Stimulated activated naive B cell treated with anti-CD40 and anti-IgM and Interleukin-4, amounts not matched to agents 10 μg/mL and 1 μg/mL and 100 μg/mL, for 72 hours (primary cell): ENCODE measurements at regions not wholly inside any gene's neighbourhood (a gene's known extent, or its start where the extent isn't known, plus 50 kb on each side); places are given as distances from the start of the nearest gene placed in this dataset.

ENCODE experiments used
- ATAC-seq, 2 donors: fragments of 150-1000 bp; cut with Tn5 transposase; replicated peaks; 2 replicates each; pipeline ENCODE4 v1.10.0; 2021; ENCODE audit warnings: moderate library complexity in 1 of 2
- DNase-seq: peaks from one replicate; pipeline ENCODE4 v3.0.0; 2021
- H3K27ac Mint-ChIP-seq: one replicate; pipeline ENCODE4 v1.8.0; 2022; ENCODE audit warnings: mild to moderate bottlenecking, mixed read lengths
- H3K27me3 Mint-ChIP-seq, 2 donors: one replicate each; pipeline ENCODE4 v1.8.0; 2022; ENCODE audit warnings: mixed read lengths in 2 of 2
- H3K36me3 Mint-ChIP-seq, 2 donors: one replicate each; pipeline ENCODE4 v1.8.0; 2022; ENCODE audit warnings: mixed read lengths in 2 of 2, mild to moderate bottlenecking in 1 of 2
- H3K4me1 Mint-ChIP-seq, 2 donors: one replicate each; pipeline ENCODE4 v1.8.0; 2022; ENCODE audit warnings: mixed read lengths in 2 of 2, mild to moderate bottlenecking in 1 of 2
- H3K4me3 Mint-ChIP-seq, 2 donors: one replicate each; pipeline ENCODE4 v1.8.0; 2022; ENCODE audit warnings: mild to moderate bottlenecking in 2 of 2, mixed read lengths in 2 of 2, moderate library complexity in 1 of 2
- H3K9me3 Mint-ChIP-seq, 2 donors: one replicate each; pipeline ENCODE4 v1.8.0; 2022; ENCODE audit warnings: mixed read lengths in 2 of 2, mild to moderate bottlenecking in 1 of 2

DNA sequence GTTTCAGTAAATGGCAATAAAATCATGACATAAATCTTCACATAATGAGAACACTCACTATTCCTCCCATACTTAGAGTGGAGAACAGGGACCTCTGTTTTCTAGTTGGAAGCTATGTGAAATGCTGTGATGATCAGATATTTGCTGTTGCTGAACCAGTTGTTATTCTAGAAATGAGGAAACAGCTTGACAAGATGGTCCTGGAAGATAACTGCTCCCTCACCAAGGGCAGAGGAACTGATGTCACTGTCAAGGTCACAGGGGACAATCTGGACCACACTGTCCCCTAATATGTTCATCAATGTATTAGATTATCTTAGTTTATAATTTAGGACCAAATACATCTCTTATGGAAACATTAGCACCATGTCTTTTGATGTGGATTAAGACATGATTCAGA is 1173.3 kb downstream of the PCDH17 start:
- H3K27ac Mint-ChIP-seq = no peak overlapping the region
- H3K9me3 Mint-ChIP-seq = peaks cover 3 to 4% of the 10 kb centered on the region in 2 donors
- no peaks in the 10 kb centered on the region for H3K4me1 Mint-ChIP-seq
- H3K36me3 Mint-ChIP-seq = no peaks in the 10 kb centered on the region
- H3K4me3 Mint-ChIP-seq = no peak overlapping the region
- no peaks in the 10 kb centered on the region for H3K27me3 Mint-ChIP-seq
- DNase-seq = no peak
- no peak for ATAC-seq

DNA sequence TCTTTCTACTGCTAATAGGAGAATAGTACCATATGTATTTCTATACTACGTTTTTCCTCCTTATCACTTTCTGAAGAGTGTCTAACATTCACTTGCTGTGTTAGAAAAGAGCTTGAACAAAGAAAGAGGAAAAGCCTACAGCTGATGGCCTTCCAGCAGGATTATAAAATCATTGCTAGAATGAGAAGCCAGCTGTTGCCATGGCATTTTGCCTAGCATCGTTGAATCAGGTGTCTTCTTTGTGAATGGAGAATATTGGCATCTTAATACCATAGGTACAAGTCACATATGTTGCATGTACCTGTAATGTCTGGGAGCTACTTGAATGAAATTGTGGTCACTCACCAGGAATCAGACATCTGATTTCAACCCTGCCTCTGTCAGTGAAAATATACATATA is 1174.9 kb downstream of the PCDH17 start:
- Mint-ChIP-seq H3K4me1 (no peaks in the 10 kb centered on the region), H3K27ac (no peak overlapping the region), H3K27me3 (no peaks in the 10 kb centered on the region), H3K36me3 (no peaks in the 10 kb centered on the region), H3K4me3 (no peak overlapping the region), H3K9me3 (peaks cover 2 to 5% of the 10 kb centered on the region in 2 donors)
- no peak for DNase-seq
- ATAC-seq = no peak

DNA sequence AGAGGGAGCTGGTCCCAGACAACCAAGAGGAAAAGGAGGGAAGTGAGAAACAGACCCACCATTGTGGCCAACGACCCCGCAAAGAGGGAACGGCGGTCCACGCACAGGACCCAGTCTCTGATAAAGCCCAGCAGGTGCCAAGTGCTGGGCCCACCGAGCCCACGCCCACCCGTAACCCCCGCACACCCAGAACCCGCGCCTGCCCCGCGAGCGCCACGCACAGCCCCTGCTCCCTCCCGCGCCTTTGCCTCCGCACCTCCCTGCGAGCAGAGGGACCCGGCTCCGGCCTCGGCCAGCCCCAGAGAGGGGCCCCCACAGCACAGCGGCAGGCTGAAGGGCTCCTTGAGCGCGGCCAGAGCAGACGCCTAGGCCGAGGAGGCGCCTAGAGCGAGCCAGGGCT is 1192.2 kb downstream of the PCDH17 start:
- peaks cover 0 to 8% of the 10 kb centered on the region in 2 donors for H3K9me3 Mint-ChIP-seq
- no peaks in the 10 kb centered on the region for H3K4me1 Mint-ChIP-seq
- H3K36me3 Mint-ChIP-seq = no peaks in the 10 kb centered on the region
- ATAC-seq (no peak), DNase-seq (no peak)
- no peaks in the 10 kb centered on the region for H3K27me3 Mint-ChIP-seq
- no peak overlapping the region for H3K4me3 Mint-ChIP-seq
- no peak overlapping the region for H3K27ac Mint-ChIP-seq

DNA sequence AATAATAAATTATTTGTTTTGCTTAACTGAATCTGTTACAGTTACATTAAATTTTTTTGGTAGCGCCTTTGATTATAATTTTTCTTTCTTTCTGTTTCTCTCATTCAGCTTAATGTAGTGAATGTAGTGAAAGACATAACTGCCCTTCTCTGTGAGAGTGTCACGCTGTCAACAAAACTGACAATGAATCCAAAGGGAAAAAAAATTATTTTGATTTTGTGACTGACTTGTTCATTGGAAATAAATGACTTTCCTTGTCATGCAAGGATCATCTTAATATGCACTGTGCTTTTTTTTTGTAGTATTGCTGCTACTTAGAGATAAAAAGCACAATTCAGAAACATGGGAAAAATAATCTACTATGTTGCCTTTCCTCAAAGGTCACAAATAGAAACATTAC is 1196.4 kb downstream of the PCDH17 start:
- H3K36me3 Mint-ChIP-seq = no peaks in the 10 kb centered on the region
- DNase-seq (no peak), ATAC-seq (no peak)
- no peaks in the 10 kb centered on the region for H3K27me3 Mint-ChIP-seq
- no peak overlapping the region for H3K27ac Mint-ChIP-seq
- peaks cover 0 to 4% of the 10 kb centered on the region in 2 donors for H3K9me3 Mint-ChIP-seq
- no peak overlapping the region for H3K4me3 Mint-ChIP-seq
- no peaks in the 10 kb centered on the region for H3K4me1 Mint-ChIP-seq

- no peaks in the 10 kb centered on the region for H3K36me3 Mint-ChIP-seq
- H3K27me3 Mint-ChIP-seq = no peaks in the 10 kb centered on the region
- ATAC-seq = no peak
- no peak for DNase-seq
- no peaks in the 10 kb centered on the region for H3K4me1 Mint-ChIP-seq
- H3K27ac Mint-ChIP-seq = no peak overlapping the region
- H3K4me3 Mint-ChIP-seq = no peak overlapping the region
- H3K9me3 Mint-ChIP-seq = peaks cover 0 to 4% of the 10 kb centered on the region in 2 donors
These were observed 1199.3 kb downstream of the PCDH17 start for GRCh38 chr13:58830841-58831240.

DNA sequence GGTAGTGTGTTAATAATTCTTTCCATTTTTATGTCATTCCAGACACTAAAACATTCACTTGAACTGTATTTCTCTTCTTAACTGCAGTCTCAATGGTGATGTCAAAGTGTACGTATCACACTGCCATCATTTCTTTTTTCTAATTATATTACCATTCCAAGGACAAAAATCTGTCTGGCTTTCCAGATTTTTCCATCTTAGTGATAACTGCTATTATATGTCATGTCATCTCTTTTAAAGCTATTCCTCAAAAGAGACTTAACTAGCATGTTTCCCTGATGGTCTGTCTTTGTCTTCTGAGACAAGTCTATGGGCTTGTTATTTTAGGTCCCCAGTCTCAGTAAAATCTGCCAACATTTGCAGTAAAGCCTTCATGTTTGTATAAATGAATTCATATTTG is 1207.1 kb downstream of the PCDH17 start:
- Mint-ChIP-seq H3K27me3 (no peaks in the 10 kb centered on the region), H3K9me3 (peaks cover 0 to 3% of the 10 kb centered on the region in 2 donors), H3K27ac (no peak overlapping the region), H3K4me3 (no peak overlapping the region), H3K4me1 (no peaks in the 10 kb centered on the region), H3K36me3 (no peaks in the 10 kb centered on the region)
- ATAC-seq (no peak), DNase-seq (no peak)

GRCh38 chr13:58843071-58843470 is 1211.5 kb downstream of the PCDH17 start:
- ATAC-seq (no peak), DNase-seq (no peak)
- no peak overlapping the region for H3K27ac Mint-ChIP-seq
- H3K27me3 Mint-ChIP-seq = no peaks in the 10 kb centered on the region
- peaks cover 11 to 13% of the 10 kb centered on the region in 2 donors for H3K9me3 Mint-ChIP-seq
- no peaks in the 10 kb centered on the region for H3K36me3 Mint-ChIP-seq
- no peak overlapping the region for H3K4me3 Mint-ChIP-seq
- H3K4me1 Mint-ChIP-seq = no peaks in the 10 kb centered on the region

GRCh38 chr13:58843567-58843966 is 1212.0 kb downstream of the PCDH17 start:
- no peak overlapping the region for H3K4me3 Mint-ChIP-seq
- H3K36me3 Mint-ChIP-seq = no peaks in the 10 kb centered on the region
- no peaks in the 10 kb centered on the region for H3K4me1 Mint-ChIP-seq
- no peak overlapping the region for H3K27ac Mint-ChIP-seq
- no peak for DNase-seq
- ATAC-seq = no peak
- no peaks in the 10 kb centered on the region for H3K27me3 Mint-ChIP-seq
- peaks cover 11 to 13% of the 10 kb centered on the region in 2 donors for H3K9me3 Mint-ChIP-seq

DNA sequence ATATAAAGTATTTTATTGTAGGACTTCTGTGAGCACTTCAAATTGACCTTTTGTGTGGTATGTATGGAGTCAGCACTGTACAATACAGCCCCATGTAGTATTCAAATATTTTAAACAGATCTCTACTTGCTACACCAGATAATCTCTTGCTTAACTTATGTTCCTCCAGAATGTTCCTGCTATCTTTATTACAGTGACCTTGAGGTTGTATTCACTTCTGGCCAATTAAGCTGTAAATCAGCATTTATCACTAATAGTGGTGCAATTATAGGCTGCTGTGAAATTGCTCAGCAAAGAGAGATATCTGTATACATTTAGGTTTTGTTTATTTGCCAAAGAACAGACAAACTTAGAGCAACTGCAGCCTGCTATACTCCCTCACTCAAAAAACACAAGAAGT is 1218.6 kb downstream of the PCDH17 start:
- H3K27me3 Mint-ChIP-seq = no peaks in the 10 kb centered on the region

DNA sequence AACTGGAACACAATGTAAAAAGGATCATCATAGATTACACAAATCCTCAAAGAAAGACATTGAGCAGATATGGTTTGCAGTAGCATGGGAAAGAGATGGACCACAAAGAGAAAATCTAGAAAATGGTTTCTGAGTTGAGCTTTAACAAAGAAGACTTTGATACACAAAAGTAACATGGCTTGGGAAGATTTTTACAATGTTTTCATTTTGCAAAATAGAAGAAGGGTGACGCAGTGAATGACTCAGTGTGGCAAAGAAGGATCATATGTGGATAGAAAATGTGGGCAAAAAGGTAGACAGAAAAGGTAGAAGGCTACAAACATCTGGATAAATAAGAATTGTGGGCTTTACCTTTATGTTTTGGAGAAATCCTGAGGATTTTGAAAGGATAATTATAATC is 1220.5 kb downstream of the PCDH17 start:
- Mint-ChIP-seq H3K27ac (no peak overlapping the region), H3K27me3 (no peaks in the 10 kb centered on the region), H3K4me1 (no peaks in the 10 kb centered on the region), H3K4me3 (no peak overlapping the region), H3K9me3 (no peaks in the 10 kb centered on the region), H3K36me3 (no peaks in the 10 kb centered on the region)
- ATAC-seq (no peak), DNase-seq (no peak)

More for the DNA sequence above, 1218.6 kb downstream of the PCDH17 start:
- Mint-ChIP-seq H3K4me1 (no peaks in the 10 kb centered on the region), H3K36me3 (no peaks in the 10 kb centered on the region), H3K4me3 (no peak overlapping the region), H3K9me3 (peaks cover 0 to 4% of the 10 kb centered on the region in 2 donors), H3K27ac (no peak overlapping the region)
- DNase-seq (no peak), ATAC-seq (no peak)

DNA sequence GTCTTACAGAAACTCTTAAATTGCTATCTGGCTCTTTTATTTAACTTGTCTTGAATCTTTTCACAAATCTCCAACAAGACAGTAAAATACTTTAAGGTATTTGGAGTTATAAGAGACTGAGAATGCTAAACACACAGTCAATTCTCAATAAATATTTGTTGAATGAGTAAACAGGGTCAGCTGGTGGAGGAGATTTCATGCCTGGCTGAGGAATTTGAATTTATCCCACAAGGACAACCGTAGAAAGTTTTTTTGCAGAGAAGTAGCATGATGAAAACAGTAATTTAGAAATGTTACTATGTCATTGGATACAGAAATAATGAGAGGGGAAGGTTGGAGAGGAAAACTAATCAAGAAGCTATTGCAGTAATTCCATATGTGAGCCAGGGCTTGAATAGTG is 1223.7 kb downstream of the PCDH17 start:
- H3K4me1 Mint-ChIP-seq = no peaks in the 10 kb centered on the region
- H3K27ac Mint-ChIP-seq = no peak overlapping the region
- ATAC-seq = no peak
- H3K36me3 Mint-ChIP-seq = no peaks in the 10 kb centered on the region
- no peak for DNase-seq
- no peak overlapping the region for H3K4me3 Mint-ChIP-seq
- H3K9me3 Mint-ChIP-seq = peaks cover 0 to 5% of the 10 kb centered on the region in 2 donors
- H3K27me3 Mint-ChIP-seq = no peaks in the 10 kb centered on the region

DNA sequence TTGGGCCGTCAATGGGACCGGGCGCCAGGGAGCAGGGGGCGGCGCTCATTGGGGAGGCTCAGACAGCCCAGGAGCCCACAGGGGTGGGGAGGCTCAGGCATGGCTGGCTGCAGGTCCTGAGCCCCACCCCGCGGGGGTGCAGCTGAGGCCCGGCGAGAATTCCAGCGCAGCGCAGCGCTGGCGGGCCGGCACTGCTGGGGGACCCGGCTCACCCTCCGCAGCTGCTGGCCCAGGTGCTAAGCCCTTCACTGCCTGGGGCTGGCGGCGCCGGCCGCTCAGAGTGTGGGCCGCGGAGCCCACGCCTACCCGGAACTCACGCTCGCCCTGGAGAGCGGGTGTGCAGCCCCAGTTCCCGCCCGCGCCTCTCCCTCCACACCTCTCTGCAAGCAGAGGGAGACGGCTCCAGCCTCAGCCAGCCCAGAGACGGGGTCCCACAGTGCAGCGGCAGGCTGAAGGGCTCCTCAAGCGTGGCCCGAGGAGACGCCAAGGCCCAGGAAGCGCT is 1227.4 kb downstream of the PCDH17 start:
- H3K27me3 Mint-ChIP-seq = no peaks in the 10 kb centered on the region
- H3K9me3 Mint-ChIP-seq = peaks cover 0 to 6% of the 10 kb centered on the region in 2 donors
- ATAC-seq (no peak), DNase-seq (no peak)
- H3K4me1 Mint-ChIP-seq = no peaks in the 10 kb centered on the region
- no peaks in the 10 kb centered on the region for H3K36me3 Mint-ChIP-seq
- H3K27ac Mint-ChIP-seq = no peak overlapping the region
- H3K4me3 Mint-ChIP-seq = no peak overlapping the region

- ATAC-seq (no peak), DNase-seq (no peak)
- H3K4me1 Mint-ChIP-seq = no peaks in the 10 kb centered on the region
- H3K9me3 Mint-ChIP-seq = peaks cover 0 to 7% of the 10 kb centered on the region in 2 donors
- no peak overlapping the region for H3K4me3 Mint-ChIP-seq
- no peaks in the 10 kb centered on the region for H3K27me3 Mint-ChIP-seq
- no peak overlapping the region for H3K27ac Mint-ChIP-seq
- no peaks in the 10 kb centered on the region for H3K36me3 Mint-ChIP-seq
These were observed 1233.7 kb downstream of the PCDH17 start for GRCh38 chr13:58865286-58865685.

- Mint-ChIP-seq H3K4me3 (no peak overlapping the region), H3K27me3 (no peaks in the 10 kb centered on the region), H3K27ac (no peak overlapping the region), H3K9me3 (peaks cover 0 to 6% of the 10 kb centered on the region in 2 donors), H3K36me3 (no peaks in the 10 kb centered on the region), H3K4me1 (no peaks in the 10 kb centered on the region)
- no peak for DNase-seq
- no peak for ATAC-seq
These were observed 1238.0 kb downstream of the PCDH17 start for GRCh38 chr13:58869566-58869965.

GRCh38 chr13:58876473-58876872 is 1244.9 kb downstream of the PCDH17 start:
- Mint-ChIP-seq H3K4me3 (no peak overlapping the region), H3K36me3 (no peaks in the 10 kb centered on the region), H3K9me3 (peaks cover 0 to 4% of the 10 kb centered on the region in 2 donors), H3K27ac (no peak overlapping the region), H3K27me3 (no peaks in the 10 kb centered on the region), H3K4me1 (no peaks in the 10 kb centered on the region)
- no peak for ATAC-seq
- DNase-seq = no peak

- Mint-ChIP-seq H3K27ac (no peak overlapping the region), H3K27me3 (no peaks in the 10 kb centered on the region), H3K4me3 (no peak overlapping the region), H3K4me1 (no peaks in the 10 kb centered on the region), H3K9me3 (peaks cover 0 to 1% of the 10 kb centered on the region in 2 donors), H3K36me3 (no peaks in the 10 kb centered on the region)
- ATAC-seq (no peak), DNase-seq (no peak)
These were observed 1247.6 kb downstream of the PCDH17 start for GRCh38 chr13:58879114-58879513.
